ENCODE measurements at regions not wholly inside any gene's neighbourhood (a gene's known extent, or its start where the extent isn't known, plus 50 kb on each side); places are given as distances from the start of the nearest gene placed in this dataset.

DNA sequence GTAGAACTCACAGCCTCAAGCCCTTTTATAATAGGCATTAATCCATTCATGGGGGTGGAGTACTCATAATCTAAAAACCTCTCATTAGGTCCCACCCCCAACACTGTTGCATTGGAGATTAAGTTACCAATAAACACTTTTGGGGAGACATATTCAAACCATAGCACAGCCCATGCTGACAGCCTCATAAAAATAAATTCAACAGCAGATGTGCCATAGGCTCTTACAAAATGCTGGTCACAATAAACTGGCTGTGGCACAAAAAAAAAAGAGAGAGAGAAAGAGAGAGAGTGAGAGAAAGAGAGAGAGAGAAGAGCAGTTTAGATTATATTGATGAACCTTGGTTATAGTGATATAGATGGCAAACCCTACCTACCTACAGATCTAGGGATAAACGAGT, 1000.9 kb downstream of the TUSC7 start:
- no peak for DNase-seq
- TF ChIP-seq GATA1 (IDR thresholded peaks at IDR 0.05; ENCODE audit: low read depth, low read length) (no peak), POLR2A (IDR thresholded peaks at IDR 0.05; ENCODE audit: low read length) (no peak)

GRCh38 chr3:117719316-117719926, 1009.8 kb downstream of the TUSC7 start:
- no peak for TF ChIP-seq POLR2A (IDR thresholded peaks at IDR 0.05; ENCODE audit: low read length)
- TF ChIP-seq GATA1 (IDR thresholded peaks at IDR 0.05; ENCODE audit: low read depth, low read length), result no peak
- peak; percentile 1 to 19 for DNase-seq

GRCh38 chr3:117721866-117722265, 1012.3 kb downstream of the TUSC7 start:
- no peak for DNase-seq
- TF ChIP-seq GATA1 (IDR thresholded peaks at IDR 0.05; ENCODE audit: low read depth, low read length) (no peak), POLR2A (IDR thresholded peaks at IDR 0.05; ENCODE audit: low read length) (no peak)

DNA sequence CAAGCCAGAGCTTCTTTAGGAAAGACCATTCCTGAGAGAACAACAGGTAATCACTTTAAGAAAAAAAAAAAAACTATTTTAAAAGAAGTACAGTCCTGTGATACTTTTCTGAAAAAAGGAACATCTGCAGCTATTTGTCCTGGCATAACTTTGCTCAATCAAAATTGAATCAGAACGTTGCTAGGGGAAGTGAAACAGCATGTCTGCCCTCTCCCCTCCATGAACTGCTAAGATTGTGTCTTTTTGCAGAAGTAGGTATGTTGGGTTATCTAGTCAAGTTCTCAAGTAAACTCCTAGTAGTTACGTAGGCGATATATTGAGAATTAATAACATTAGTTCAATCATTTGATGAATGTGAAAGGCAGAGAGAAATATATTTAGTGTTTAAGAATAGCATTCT, 1013.3 kb downstream of the TUSC7 start:
- no peak for TF ChIP-seq POLR2A (IDR thresholded peaks at IDR 0.05; ENCODE audit: low read length)
- TF ChIP-seq GATA1 (IDR thresholded peaks at IDR 0.05; ENCODE audit: low read depth, low read length), result no peak
- DNase-seq, result no peak

GRCh38 chr3:117723825-117724224, 1014.2 kb downstream of the TUSC7 start:
- no peak for DNase-seq
- TF ChIP-seq GATA1 (IDR thresholded peaks at IDR 0.05; ENCODE audit: low read depth, low read length) (no peak), POLR2A (IDR thresholded peaks at IDR 0.05; ENCODE audit: low read length) (no peak)

- TF ChIP-seq GATA1 (IDR thresholded peaks at IDR 0.05; ENCODE audit: low read depth, low read length) (no peak), POLR2A (IDR thresholded peaks at IDR 0.05; ENCODE audit: low read length) (no peak)
- no peak for DNase-seq
These were observed 1015.7 kb downstream of the TUSC7 start for GRCh38 chr3:117725314-117725713.

GRCh38 chr3:117726776-117727175, 1017.2 kb downstream of the TUSC7 start:
- no peak for TF ChIP-seq POLR2A (IDR thresholded peaks at IDR 0.05; ENCODE audit: low read length)
- TF ChIP-seq GATA1 (IDR thresholded peaks at IDR 0.05; ENCODE audit: low read depth, low read length), result no peak
- DNase-seq, result no peak

DNA sequence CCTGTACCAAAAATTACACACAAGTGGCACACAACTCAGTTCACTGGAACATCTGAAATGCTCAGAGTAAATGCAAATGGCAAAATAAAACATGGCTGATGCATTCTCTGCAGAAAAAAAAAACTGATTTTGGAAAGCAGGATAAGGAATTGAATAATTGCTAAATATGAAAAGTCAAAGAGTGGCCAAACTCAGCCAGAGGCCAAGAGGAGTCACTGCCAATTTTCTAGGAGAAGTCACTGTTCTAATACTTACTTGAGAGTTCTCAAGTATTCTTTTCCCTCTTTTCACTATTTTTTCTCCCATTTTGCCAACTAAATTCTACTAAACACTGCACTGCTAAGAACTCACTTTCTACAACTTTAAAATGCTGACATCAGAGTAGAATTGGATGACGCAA, 1018.6 kb downstream of the TUSC7 start:
- TF ChIP-seq POLR2A (IDR thresholded peaks at IDR 0.05; ENCODE audit: low read length) (no peak), GATA1 (IDR thresholded peaks at IDR 0.05; ENCODE audit: low read depth, low read length) (no peak)
- DNase-seq, result no peak

DNA sequence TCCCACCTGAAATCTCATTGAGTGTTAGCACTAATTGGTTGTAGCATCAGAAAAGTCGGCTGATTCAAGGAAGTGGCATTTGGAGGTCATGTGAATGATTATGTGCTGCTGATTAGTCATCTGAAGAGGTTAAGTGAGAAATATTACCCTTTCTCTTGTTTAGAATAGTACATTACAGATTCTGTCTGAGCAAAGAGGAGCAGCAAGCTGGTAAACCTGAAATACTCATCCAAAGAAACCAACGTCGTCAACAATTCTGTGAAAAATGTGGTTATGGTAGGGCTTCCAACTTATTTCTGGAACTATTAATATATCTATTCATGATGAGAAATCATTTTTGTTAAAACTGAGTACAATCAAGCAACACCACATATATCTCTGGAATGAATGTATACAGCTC, 1024.9 kb downstream of the TUSC7 start:
- TF ChIP-seq GATA1 (IDR thresholded peaks at IDR 0.05; ENCODE audit: low read depth, low read length) (no peak), POLR2A (IDR thresholded peaks at IDR 0.05; ENCODE audit: low read length) (no peak)
- no peak for DNase-seq

GRCh38 chr3:117735481-117736101, 1026.0 kb downstream of the TUSC7 start:
- DNase-seq, result no peak
- TF ChIP-seq POLR2A (IDR thresholded peaks at IDR 0.05; ENCODE audit: low read length) (no peak), GATA1 (IDR thresholded peaks at IDR 0.05; ENCODE audit: low read depth, low read length) (no peak)

GRCh38 chr3:117736846-117737245, 1027.3 kb downstream of the TUSC7 start:
- DNase-seq, result no peak
- TF ChIP-seq GATA1 (IDR thresholded peaks at IDR 0.05; ENCODE audit: low read depth, low read length) (no peak), POLR2A (IDR thresholded peaks at IDR 0.05; ENCODE audit: low read length) (no peak)

GRCh38 chr3:117743993-117744392, 1034.4 kb downstream of the TUSC7 start:
- TF ChIP-seq GATA1 (IDR thresholded peaks at IDR 0.05; ENCODE audit: low read depth, low read length) (no peak), POLR2A (IDR thresholded peaks at IDR 0.05; ENCODE audit: low read length) (no peak)
- DNase-seq, result no peak

GRCh38 chr3:117744935-117745334, 1035.4 kb downstream of the TUSC7 start:
- TF ChIP-seq POLR2A (IDR thresholded peaks at IDR 0.05; ENCODE audit: low read length), result no peak
- no peak for TF ChIP-seq GATA1 (IDR thresholded peaks at IDR 0.05; ENCODE audit: low read depth, low read length)
- no peak for DNase-seq

DNA sequence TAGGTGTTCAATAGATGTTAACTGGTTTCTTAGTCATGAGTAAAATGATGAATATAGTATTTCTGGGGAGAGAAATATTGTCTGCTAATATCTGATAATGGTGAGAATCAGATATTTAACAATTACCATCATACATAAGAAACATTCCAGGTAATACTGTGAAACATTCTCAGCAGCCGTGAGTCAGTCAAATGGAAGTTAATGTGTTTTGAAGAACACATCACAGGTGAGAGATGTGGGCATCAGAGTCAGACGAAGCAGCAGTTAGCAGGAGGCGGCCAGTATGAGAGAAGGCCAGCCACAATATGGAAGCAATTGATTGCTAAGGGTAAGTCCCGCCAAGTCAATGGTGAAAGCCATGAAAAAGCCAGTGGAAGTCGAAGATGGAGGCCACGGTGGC, 1035.9 kb downstream of the TUSC7 start:
- no peak for TF ChIP-seq GATA1 (IDR thresholded peaks at IDR 0.05; ENCODE audit: low read depth, low read length)
- no peak for TF ChIP-seq POLR2A (IDR thresholded peaks at IDR 0.05; ENCODE audit: low read length)
- DNase-seq, result no peak

GRCh38 chr3:117746066-117746465, 1036.5 kb downstream of the TUSC7 start:
- no peak for TF ChIP-seq POLR2A (IDR thresholded peaks at IDR 0.05; ENCODE audit: low read length)
- no peak for DNase-seq
